H9 (cell line): ENCODE measurements at regions not wholly inside any gene's neighbourhood (a gene's known extent, or its start where the extent isn't known, plus 50 kb on each side); places are given as distances from the start of the nearest gene placed in this dataset.

ENCODE experiments used
- DNase-seq: peaks from one replicate; pipeline ENCODE4 v3.0.0-alpha.2; 2017
- H2AFZ ChIP-seq: one replicate; pipeline ENCODE4 v1.6.1; 2013; ENCODE audit warnings: mild to moderate bottlenecking, low read length, control low read depth, moderate library complexity
- H2AK5ac ChIP-seq: 2 replicates; pipeline ENCODE4 v1.6.1; 2013; ENCODE audit warnings: low read length, control low read depth, mixed read lengths; ENCODE audit not compliant: insufficient read length
- H2BK120ac ChIP-seq: one replicate; pipeline ENCODE4 v1.6.1; 2013; ENCODE audit warnings: low read depth, mild to moderate bottlenecking, low read length, control low read depth, inconsistent platforms; ENCODE audit not compliant: poor library complexity, severe bottlenecking
- H2BK12ac ChIP-seq: 2 replicates; pipeline ENCODE4 v1.6.1; 2013; ENCODE audit warnings: low read length, control low read depth, mixed read lengths, low read depth; ENCODE audit not compliant: insufficient read length
- H2BK15ac ChIP-seq: 2 replicates; pipeline ENCODE4 v1.6.1; 2013; ENCODE audit warnings: low read depth, low read length, control low read depth
- H2BK20ac ChIP-seq: one replicate; pipeline ENCODE4 v1.6.1; 2013; ENCODE audit warnings: low read depth, mild to moderate bottlenecking, low read length, control low read depth, inconsistent platforms; ENCODE audit not compliant: poor library complexity, severe bottlenecking
- H2BK5ac ChIP-seq: 2 replicates; pipeline ENCODE4 v1.6.1; 2013; ENCODE audit warnings: low read length, control low read depth, mixed read lengths; ENCODE audit not compliant: insufficient read length
- H3K14ac ChIP-seq: 2 replicates; pipeline ENCODE4 v1.6.1; 2013; ENCODE audit warnings: low read length, control low read depth; ENCODE audit not compliant: insufficient read depth
- H3K18ac ChIP-seq: 2 replicates; pipeline ENCODE4 v1.6.1; 2013; ENCODE audit warnings: low read depth, mild to moderate bottlenecking, mixed read lengths, low read length, control low read depth; ENCODE audit not compliant: insufficient read length
- H3K23ac ChIP-seq: 2 replicates; pipeline ENCODE4 v1.6.1; 2013; ENCODE audit warnings: low read length, control low read depth, mixed read lengths, low read depth; ENCODE audit not compliant: insufficient read length
- H3K23me2 ChIP-seq: 2 replicates; pipeline ENCODE4 v1.6.1; 2013; ENCODE audit warnings: low read depth, mild to moderate bottlenecking, mixed read lengths, low read length, control low read depth; ENCODE audit not compliant: insufficient read length, poor library complexity, severe bottlenecking
- H3K27ac ChIP-seq: 2 replicates; pipeline ENCODE4 v1.5.1; 2013; ENCODE audit warnings: low read length, control low read depth, mixed read lengths, low read depth; ENCODE audit not compliant: insufficient read length
- H3K27me3 ChIP-seq: 2 replicates; pipeline ENCODE4 v1.6.1; 2013; ENCODE audit warnings: low read length, control low read depth, inconsistent platforms; ENCODE audit not compliant: insufficient read depth
- H3K4ac ChIP-seq: 2 replicates; pipeline ENCODE4 v1.6.1; 2013; ENCODE audit warnings: low read depth, mild to moderate bottlenecking, control low read depth, inconsistent platforms, low read length, moderate library complexity
- H3K4me1 ChIP-seq: 2 replicates; pipeline ENCODE4 v1.6.1; 2013; ENCODE audit warnings: low read length, control low read depth, inconsistent platforms; ENCODE audit not compliant: insufficient read depth
- H3K4me2 ChIP-seq: 2 replicates; pipeline ENCODE4 v1.6.1; 2013; ENCODE audit warnings: low read length, control low read depth, mixed read lengths; ENCODE audit not compliant: insufficient read length, insufficient read depth
- H3K56ac ChIP-seq: 2 replicates; pipeline ENCODE4 v1.6.1; 2013; ENCODE audit warnings: low read depth, mild to moderate bottlenecking, mixed read lengths, low read length, control low read depth; ENCODE audit not compliant: insufficient read length
- H3K79me1 ChIP-seq: 2 replicates; pipeline ENCODE4 v1.6.1; 2013; ENCODE audit warnings: low read depth, mild to moderate bottlenecking, moderate library complexity, low read length, control low read depth, inconsistent platforms; ENCODE audit not compliant: insufficient read depth, poor library complexity, severe bottlenecking
- H3K79me2 ChIP-seq: 2 replicates; pipeline ENCODE4 v1.6.1; 2013; ENCODE audit warnings: low read length, control low read depth, inconsistent platforms; ENCODE audit not compliant: insufficient read depth
- H3K9ac ChIP-seq: 2 replicates; pipeline ENCODE4 v1.6.1; 2013; ENCODE audit warnings: low read length, control low read depth, mixed read lengths; ENCODE audit not compliant: insufficient read length; ENCODE audit errors: extremely low read depth
- H3K9me3 ChIP-seq: one replicate; pipeline ENCODE4 v1.6.1; 2013; ENCODE audit warnings: low read depth, low read length, inconsistent platforms; ENCODE audit not compliant: control insufficient read depth
- H3T11ph ChIP-seq: one replicate; pipeline ENCODE4 v1.6.1; 2013; ENCODE audit warnings: mild to moderate bottlenecking, low read length, control low read depth, inconsistent platforms
- H4K20me1 ChIP-seq: one replicate; pipeline ENCODE4 v1.6.1; 2013; ENCODE audit not compliant: control insufficient read depth, insufficient read length, insufficient read depth
- H4K5ac ChIP-seq: 2 replicates; pipeline ENCODE4 v1.6.1; 2013; ENCODE audit warnings: low read depth, mild to moderate bottlenecking, mixed read lengths, low read length, control low read depth; ENCODE audit not compliant: insufficient read length
- H4K8ac ChIP-seq: replicated peaks from 2 replicates; pipeline ENCODE4 v1.6.1; 2013; ENCODE audit warnings: low read length, control low read depth, mixed read lengths, low read depth; ENCODE audit not compliant: insufficient read length
- H4K91ac ChIP-seq: 2 replicates; pipeline ENCODE4 v1.6.1; 2013; ENCODE audit warnings: low read depth, mild to moderate bottlenecking, moderate library complexity, mixed read lengths, low read length, control low read depth; ENCODE audit not compliant: insufficient read length
- H3K27ac Mint-ChIP-seq, 3 experiments: 2 replicates in 2 of 3; 3 replicates in 1 of 3; pipeline ENCODE4 v1.8.0; 2020 to 2021; ENCODE audit warnings: mixed read lengths in 3 of 3, mild to moderate bottlenecking in 1 of 3, moderate library complexity in 1 of 3
- H3K27me3 Mint-ChIP-seq: 2 replicates; pipeline ENCODE4 v1.8.0; 2021; ENCODE audit warnings: low read depth, mild to moderate bottlenecking, moderate library complexity, mixed read lengths
- H3K36me3 Mint-ChIP-seq, 3 experiments: 2 replicates in 2 of 3; 3 replicates in 1 of 3; pipeline ENCODE4 v1.8.0; 2020 to 2021; ENCODE audit warnings: low read depth in 3 of 3, mixed read lengths in 3 of 3; ENCODE audit not compliant: insufficient read depth in 1 of 3
- H3K4me1 Mint-ChIP-seq, 2 experiments: 2 replicates each; pipeline ENCODE4 v1.8.0; 2020; ENCODE audit warnings: mixed read lengths in 2 of 2
- H3K4me3 Mint-ChIP-seq, 2 experiments: 2 replicates in 1 of 2; 3 replicates in 1 of 2; pipeline ENCODE4 v1.8.0; 2020 to 2021; ENCODE audit warnings: mild to moderate bottlenecking in 2 of 2, mixed read lengths in 2 of 2, moderate library complexity in 1 of 2
- H3K9me3 Mint-ChIP-seq, 2 experiments: 2 replicates in 1 of 2; 3 replicates in 1 of 2; pipeline ENCODE4 v1.8.0; 2020; ENCODE audit warnings: mild to moderate bottlenecking in 2 of 2, mixed read lengths in 2 of 2, moderate library complexity in 1 of 2
- WGBS: extraction: QIAGEN DNeasy Blood & Tissue Kit; methylation state at CpG from one replicate; pipeline ENCODE4 v1.1.7; 2013; ENCODE audit warnings: missing lambda C conversion rate, low lambda C conversion rate, mixed read lengths; ENCODE audit not compliant: insufficient read length; ENCODE audit errors: extremely low coverage; 5-methylcytosine and 5-hydroxymethylcytosine counted together
- TF ChIP-seq, protein P1 (sequence below): fragments of 200-600 bp; sonication (generic); conservative IDR thresholded peaks from 3 replicates; pipeline ENCODE4 v1.8.0; 2021; ENCODE audit warnings: antibody characterized with exemption, mild to moderate bottlenecking

DNA sequence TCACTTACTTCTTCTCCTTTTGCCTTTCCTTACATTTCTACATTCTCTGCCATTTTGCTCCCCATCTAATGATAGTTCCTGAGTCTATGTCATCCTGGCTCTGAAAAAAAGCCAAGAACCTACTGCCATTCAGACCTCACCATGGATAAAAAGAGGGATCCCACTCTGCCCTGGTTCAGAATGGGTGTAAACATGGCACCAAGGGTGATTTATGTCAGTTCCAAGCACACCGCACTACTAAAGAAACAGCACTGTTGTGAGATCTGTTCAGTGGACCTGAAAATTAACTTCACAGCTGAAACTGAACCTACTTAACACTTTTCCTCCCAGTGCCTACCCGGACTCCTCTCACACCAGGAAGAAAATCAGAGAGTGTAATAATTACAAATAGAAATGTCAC, 72.3 kb upstream of the NTPCR start:
- Mint-ChIP-seq H3K27ac (no peak overlapping the region), H3K9me3 (no peaks in the 10 kb centered on the region), H3K4me1 (no peaks in the 10 kb centered on the region), H3K36me3 (no peaks in the 10 kb centered on the region), H3K27me3 (peaks cover 1% of the 10 kb centered on the region; the same call in 1 of the 2 replicates), H3K4me3 (no peak overlapping the region)
- TF ChIP-seq, protein P1, sequence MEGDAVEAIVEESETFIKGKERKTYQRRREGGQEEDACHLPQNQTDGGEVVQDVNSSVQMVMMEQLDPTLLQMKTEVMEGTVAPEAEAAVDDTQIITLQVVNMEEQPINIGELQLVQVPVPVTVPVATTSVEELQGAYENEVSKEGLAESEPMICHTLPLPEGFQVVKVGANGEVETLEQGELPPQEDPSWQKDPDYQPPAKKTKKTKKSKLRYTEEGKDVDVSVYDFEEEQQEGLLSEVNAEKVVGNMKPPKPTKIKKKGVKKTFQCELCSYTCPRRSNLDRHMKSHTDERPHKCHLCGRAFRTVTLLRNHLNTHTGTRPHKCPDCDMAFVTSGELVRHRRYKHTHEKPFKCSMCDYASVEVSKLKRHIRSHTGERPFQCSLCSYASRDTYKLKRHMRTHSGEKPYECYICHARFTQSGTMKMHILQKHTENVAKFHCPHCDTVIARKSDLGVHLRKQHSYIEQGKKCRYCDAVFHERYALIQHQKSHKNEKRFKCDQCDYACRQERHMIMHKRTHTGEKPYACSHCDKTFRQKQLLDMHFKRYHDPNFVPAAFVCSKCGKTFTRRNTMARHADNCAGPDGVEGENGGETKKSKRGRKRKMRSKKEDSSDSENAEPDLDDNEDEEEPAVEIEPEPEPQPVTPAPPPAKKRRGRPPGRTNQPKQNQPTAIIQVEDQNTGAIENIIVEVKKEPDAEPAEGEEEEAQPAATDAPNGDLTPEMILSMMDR: no peak
- Histone ChIP-seq H3K9me3 (no peaks in the 10 kb centered on the region), H3K27me3 (no peaks in the 10 kb centered on the region), H3K79me1 (no peaks in the 10 kb centered on the region), H3K4me1 (no peaks in the 10 kb centered on the region), H3K56ac (no peak overlapping the region), H4K8ac (no peak overlapping the region), H3K79me2 (no peaks in the 10 kb centered on the region), H2BK120ac (no peak overlapping the region), H3K27ac (no peak overlapping the region), H4K91ac (no peak overlapping the region), H3K23ac (no peak overlapping the region), H4K20me1 (no peaks in the 10 kb centered on the region), H3K9ac (no peak overlapping the region), H2AFZ (no peak overlapping the region), H3T11ph (no peak overlapping the region), H3K18ac (no peak overlapping the region), H2BK15ac (no peak overlapping the region), H3K14ac (no peak overlapping the region), H2BK5ac (no peak overlapping the region), H2BK20ac (no peak overlapping the region), H2BK12ac (no peak overlapping the region), H3K4me2 (no peak overlapping the region), H2AK5ac (no peak overlapping the region), H3K4ac (no peak overlapping the region), H3K23me2 (no peaks in the 10 kb centered on the region), H4K5ac (no peak overlapping the region)
- no CpG with 5 or more reads among the region's 2 CpGs for WGBS
- no peak for DNase-seq
